GM12865 (cell line): ENCODE measurements at regions not wholly inside any gene's neighbourhood (a gene's known extent, or its start where the extent isn't known, plus 50 kb on each side); places are given as distances from the start of the nearest gene placed in this dataset.

Source experiments
- DNase-seq: peaks from one replicate; pipeline ENCODE4 v3.0.0; 2010; ENCODE audit warnings: low read depth
- H3K4me3 ChIP-seq: 2 replicates; pipeline ENCODE4 v1.5.1; 2011; ENCODE audit warnings: mild to moderate bottlenecking, low read depth, low read length, control low read depth
- TF ChIP-seq, protein P1 (sequence below): IDR thresholded peaks from 2 replicates; pipeline ENCODE4 v1.5.1; 2011; ENCODE audit warnings: low read length, control low read depth, low read depth, inconsistent platforms; ENCODE audit not compliant: insufficient read depth; ENCODE audit errors: missing control alignments

DNA sequence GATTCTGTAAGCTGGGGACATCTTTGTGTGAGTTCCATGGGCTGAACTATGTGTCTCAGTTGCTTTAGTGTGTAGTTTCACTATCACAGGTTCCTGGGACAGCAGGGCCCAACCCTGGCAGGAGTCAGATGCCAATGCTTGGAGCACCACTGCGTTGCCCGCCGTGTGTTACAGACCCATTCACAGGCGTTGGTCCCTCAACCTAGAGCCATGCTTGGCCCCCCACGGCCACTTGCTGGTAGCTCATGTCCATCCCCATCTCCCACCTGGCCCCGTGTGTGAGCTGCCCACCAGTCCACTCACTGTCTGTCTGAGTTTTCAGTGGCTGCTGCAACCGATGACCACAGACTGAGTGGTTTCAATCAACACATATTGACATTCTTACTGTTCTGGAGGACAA lies 546.9 kb downstream of the TCERG1L start:
- TF ChIP-seq, protein P1, sequence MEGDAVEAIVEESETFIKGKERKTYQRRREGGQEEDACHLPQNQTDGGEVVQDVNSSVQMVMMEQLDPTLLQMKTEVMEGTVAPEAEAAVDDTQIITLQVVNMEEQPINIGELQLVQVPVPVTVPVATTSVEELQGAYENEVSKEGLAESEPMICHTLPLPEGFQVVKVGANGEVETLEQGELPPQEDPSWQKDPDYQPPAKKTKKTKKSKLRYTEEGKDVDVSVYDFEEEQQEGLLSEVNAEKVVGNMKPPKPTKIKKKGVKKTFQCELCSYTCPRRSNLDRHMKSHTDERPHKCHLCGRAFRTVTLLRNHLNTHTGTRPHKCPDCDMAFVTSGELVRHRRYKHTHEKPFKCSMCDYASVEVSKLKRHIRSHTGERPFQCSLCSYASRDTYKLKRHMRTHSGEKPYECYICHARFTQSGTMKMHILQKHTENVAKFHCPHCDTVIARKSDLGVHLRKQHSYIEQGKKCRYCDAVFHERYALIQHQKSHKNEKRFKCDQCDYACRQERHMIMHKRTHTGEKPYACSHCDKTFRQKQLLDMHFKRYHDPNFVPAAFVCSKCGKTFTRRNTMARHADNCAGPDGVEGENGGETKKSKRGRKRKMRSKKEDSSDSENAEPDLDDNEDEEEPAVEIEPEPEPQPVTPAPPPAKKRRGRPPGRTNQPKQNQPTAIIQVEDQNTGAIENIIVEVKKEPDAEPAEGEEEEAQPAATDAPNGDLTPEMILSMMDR, result no peak
- no peak for DNase-seq
- H3K4me3 ChIP-seq, result no peak overlapping the region

DNA sequence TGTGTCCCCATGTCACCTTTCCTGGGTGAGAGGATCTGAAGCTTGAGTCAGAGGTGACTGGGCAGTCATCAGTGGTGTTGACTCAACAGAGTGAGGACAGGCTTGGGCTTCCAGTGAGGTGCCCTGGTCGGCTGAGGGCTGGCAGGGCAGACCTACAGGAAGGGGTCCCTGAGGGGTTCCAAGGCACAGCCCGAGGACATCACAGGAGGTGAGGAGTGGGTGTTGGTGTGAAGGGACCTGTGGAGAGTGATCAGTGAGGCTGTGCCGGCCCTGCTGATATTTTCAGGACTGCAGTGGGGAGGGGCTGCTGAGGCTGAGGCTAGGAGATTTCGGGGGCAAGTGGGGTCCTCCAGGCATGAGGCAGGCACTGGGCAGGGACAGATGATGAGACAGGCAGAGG lies 545.5 kb downstream of the TCERG1L start:
- no peak overlapping the region for H3K4me3 ChIP-seq
- TF ChIP-seq, protein P1, result no peak
- DNase-seq, result no peak

DNA sequence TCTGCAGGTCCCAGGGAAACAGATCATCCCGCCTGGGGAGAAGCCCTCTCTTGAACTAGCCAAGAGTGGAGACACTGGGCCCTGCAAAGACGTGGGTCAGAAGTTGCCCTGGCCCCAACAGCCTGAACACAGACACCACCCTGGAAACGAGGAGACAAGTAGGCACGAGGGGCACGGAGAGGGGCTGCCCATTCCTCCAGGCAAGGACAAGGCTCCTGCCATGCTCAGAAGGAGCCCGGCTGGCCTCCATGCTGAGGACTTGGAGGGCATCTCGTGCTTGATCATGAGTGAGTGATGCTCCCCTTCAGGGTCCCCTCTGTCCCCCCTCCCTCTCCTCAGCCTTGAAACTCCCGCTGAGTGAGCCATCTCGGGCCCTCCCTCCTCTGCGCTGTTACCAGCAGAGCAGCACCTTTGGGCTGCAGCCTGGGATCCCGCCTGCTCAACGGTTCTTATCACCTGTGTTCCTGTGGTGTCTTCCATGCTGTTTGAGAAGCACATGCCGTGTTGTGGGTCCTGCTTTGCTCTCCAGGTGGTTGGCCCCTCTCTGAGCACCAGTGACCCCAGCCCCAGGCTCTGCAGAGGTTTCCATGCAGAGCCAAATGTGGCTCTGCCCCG lies 544.3 kb downstream of the TCERG1L start:
- no peak for DNase-seq
- TF ChIP-seq, protein P1, result no peak
- H3K4me3 ChIP-seq, result no peak overlapping the region

DNA sequence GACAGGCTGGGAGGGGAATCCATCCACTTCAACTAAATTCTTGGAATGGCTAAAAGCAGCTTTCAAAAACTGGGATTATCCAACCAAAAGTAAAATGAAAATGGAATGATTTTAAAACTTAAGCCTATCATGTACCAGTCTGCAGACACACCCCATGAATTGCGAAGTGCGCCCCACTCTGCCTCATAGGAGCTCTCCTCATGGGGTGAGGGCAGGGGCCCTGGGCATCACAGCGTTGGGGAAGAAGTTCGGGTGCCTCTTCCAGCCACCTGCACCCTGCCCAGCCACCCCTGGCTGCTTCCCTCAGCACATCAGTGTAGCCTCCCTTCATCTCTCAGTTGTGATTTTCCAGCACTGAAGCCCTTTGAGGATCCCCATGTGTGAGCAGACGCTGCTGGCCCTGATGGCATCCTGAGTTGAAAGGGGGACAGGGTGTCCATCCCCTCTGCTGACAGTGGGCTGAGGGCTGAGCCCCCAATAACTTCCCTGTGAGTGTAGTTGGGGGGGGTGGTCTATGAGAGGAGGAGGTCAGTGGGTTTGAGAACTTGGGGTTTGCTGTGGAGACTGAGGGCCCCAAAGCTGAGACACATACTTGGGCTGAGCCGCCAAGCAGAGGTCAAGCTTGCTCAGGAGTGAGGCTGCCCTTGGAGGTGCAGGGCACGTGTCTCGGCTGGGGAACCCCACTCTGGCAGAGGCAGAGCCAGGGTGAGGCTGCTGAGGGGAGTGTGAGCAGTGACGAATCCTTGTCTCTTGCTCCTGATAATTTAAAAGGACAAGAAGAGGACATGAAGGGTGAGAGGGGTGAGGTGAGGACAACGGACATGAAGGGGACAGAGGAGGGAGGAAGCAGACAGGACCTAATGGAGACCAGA lies 542.1 kb downstream of the TCERG1L start:
- TF ChIP-seq, protein P1, result no peak
- DNase-seq, result no peak
- no peak overlapping the region for H3K4me3 ChIP-seq

DNA sequence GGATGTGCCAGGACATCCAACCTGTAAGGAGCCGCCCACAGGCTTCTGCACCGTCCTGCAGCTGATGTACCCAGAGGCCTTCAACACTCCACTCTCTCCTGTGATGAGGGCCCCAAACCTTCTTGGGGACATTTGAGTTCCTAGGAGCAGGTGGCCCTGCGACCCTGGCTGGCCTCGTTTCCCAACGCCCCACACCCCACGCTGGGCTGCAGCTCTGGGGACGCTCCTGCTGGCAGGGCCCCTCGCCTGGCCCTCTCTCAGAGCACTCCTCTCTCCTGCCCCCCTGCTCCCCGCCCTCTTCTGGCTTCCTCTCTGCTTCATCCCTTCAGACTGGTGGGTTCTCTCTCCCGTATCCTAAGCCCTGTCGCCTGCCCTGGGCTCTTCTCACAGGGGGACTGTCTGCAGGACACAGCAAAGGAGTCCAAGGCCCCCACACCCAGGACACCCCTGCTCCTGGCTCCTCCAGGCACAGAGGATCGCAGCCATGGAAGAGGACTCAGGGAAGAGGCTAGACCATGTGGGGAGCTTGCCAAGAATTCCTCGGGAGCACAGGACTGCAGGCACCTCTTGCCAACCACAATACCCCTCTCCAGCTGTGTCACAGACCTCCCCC lies 541.4 kb downstream of the TCERG1L start:
- DNase-seq, result no peak
- no peak overlapping the region for H3K4me3 ChIP-seq
- TF ChIP-seq, protein P1, result no peak

DNA sequence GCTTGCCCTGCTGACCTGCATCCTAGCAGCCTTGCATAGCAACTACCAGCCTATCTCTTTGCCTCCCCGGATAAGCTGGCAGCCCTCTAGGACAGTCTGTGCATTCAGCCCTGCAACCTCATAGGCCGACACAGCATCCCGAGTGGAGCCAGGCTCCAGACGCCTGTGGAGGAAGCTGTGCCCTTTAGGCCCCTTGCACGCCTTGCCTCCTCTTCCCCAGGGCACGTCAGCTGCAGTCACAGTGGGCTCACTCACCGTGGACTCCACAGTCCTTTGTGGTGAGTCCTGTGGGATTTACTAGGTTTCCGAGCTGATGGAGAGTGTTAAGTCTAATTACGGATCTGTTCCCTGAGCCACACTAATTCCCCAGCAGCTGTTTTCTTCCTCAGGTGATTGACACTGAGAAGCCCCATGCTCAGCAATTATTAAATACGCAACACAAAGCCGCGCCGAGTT lies 540.0 kb downstream of the TCERG1L start:
- no peak overlapping the region for H3K4me3 ChIP-seq
- TF ChIP-seq, protein P1, result no peak
- DNase-seq, result no peak
